Body of pancreas (tissue), 4 donors: ENCODE measurements at regions not wholly inside any gene's neighbourhood (a gene's known extent, or its start where the extent isn't known, plus 50 kb on each side); places are given as distances from the start of the nearest gene placed in this dataset.

Experiments
- CTCF ChIP-seq, 7 experiments: fragments of 450-650 bp in 4 of 7; fragments of 200-600 bp in 3 of 7; sonication (generic) in 3 of 7; IDR thresholded peaks; one replicate each; pipeline ENCODE4 v1.5.1; 2016 to 2019; ENCODE audit warnings: antibody characterized with exemption in 7 of 7
- POLR2A ChIP-seq, 3 donors: fragments of 450-650 bp; IDR thresholded peaks; one replicate each; pipeline ENCODE4 v1.6.1; 2016; ENCODE audit warnings: antibody characterized with exemption in 3 of 3, mild to moderate bottlenecking in 2 of 3

GRCh38 chr18:73681912-73682311, 465.7 kb downstream of the FBXO15 start:
- TF ChIP-seq CTCF (IDR thresholded peaks at IDR 0.05) (no peak), POLR2A (IDR thresholded peaks at IDR 0.05) (no peak)
